HCT116 (cell line): ENCODE measurements at regions not wholly inside any gene's neighbourhood (a gene's known extent, or its start where the extent isn't known, plus 50 kb on each side); places are given as distances from the start of the nearest gene placed in this dataset.

Experiments
- ATAC-seq: fragments of 200-7000 bp; cut with Tn5 transposase; 2 replicates; pipeline ENCODE4 v1.9.1; 2020; ENCODE audit warnings: mild to moderate bottlenecking, moderate library complexity
- BruUV-seq: library from RNA; stranded (reverse); fragments of 400-500 nt; replicated peaks from 2 replicates; lab custom pipeline; 2021; lab: Mats Ljungman, UMichigan
- CTCF ChIA-PET: fragments of 300-600 bp; sonication (Branson Sonifier 250); formaldehyde crosslinking; loops from one replicate; lab custom pipeline; 2021; ENCODE audit warnings: antibody characterized with exemption; lab: Charles Lee
- POLR2A ChIA-PET: fragments of 300-600, 350-600 bp; sonication (Branson Sonifier 250); formaldehyde crosslinking; loops from one replicate; lab custom pipeline; 2021; ENCODE audit warnings: antibody characterized with exemption; lab: Charles Lee
- RAD21 ChIA-PET, 2 experiments: fragments of 300-600 bp; sonication (Branson Sonifier 250); formaldehyde crosslinking; loops; one replicate each; lab custom pipeline; 2023; ENCODE audit warnings: low total read pairs in 2 of 2; ENCODE audit not compliant: uncharacterized antibody in 2 of 2, unreplicated experiment in 2 of 2, low non-redundant PET in 1 of 2; lab: Charles Lee
- DNase-seq: peaks from one replicate; pipeline ENCODE4 v3.0.0-alpha.2; 2010; ENCODE audit warnings: low read depth, low spot score
- H2AFZ ChIP-seq: fragments of 200-600 bp; shearing (Covaris generic), sonication (generic); 2 replicates; pipeline ENCODE4 v1.6.1; 2017; ENCODE audit warnings: low read depth, mixed run types, mixed read lengths, antibody characterized with exemption, low read length; ENCODE audit not compliant: poor library complexity, severe bottlenecking
- H3K27ac ChIP-seq: 2 replicates; pipeline ENCODE4 v1.5.1; 2012; ENCODE audit warnings: low read depth, low read length
- H3K27me3 ChIP-seq: fragments of 200-600 bp; sonication (generic); 2 replicates; pipeline ENCODE4 v1.6.1; 2016; ENCODE audit warnings: mixed run types, low read length, mixed read lengths; ENCODE audit not compliant: insufficient read depth
- H3K36me3 ChIP-seq, 2 experiments: fragments of 200-500 bp in 1 of 2; fragments of 200-600 bp in 1 of 2; sonication (Bioruptor generic) in 1 of 2; sonication (generic) in 1 of 2; 2 replicates each; pipeline versions ENCODE4 v1.5.1 to v1.6.1; 2014 to 2016; ENCODE audit warnings: low read length in 2 of 2, inconsistent platforms in 1 of 2, mixed read lengths in 1 of 2, mixed run types in 1 of 2; ENCODE audit not compliant: insufficient read depth in 2 of 2, control insufficient read depth in 1 of 2
- H3K4me1 ChIP-seq, 2 experiments: fragments of 200-600 bp in 1 of 2; sonication (generic) in 1 of 2; 2 replicates each; pipeline versions ENCODE4 v1.5.1 to v1.6.1; 2012 to 2017; ENCODE audit warnings: low read length in 2 of 2, inconsistent platforms in 1 of 2, mild to moderate bottlenecking in 1 of 2, mixed read lengths in 1 of 2, mixed run types in 1 of 2, moderate library complexity in 1 of 2; ENCODE audit not compliant: insufficient read depth in 2 of 2, control insufficient read depth in 1 of 2
- H3K4me2 ChIP-seq: fragments of 200-600 bp; sonication (generic); 2 replicates; pipeline ENCODE4 v1.6.1; 2017; ENCODE audit warnings: mixed run types, low read length, mixed read lengths
- H3K4me3 ChIP-seq, 2 experiments: fragments of 200-600 bp in 1 of 2; sonication (generic) in 1 of 2; replicated peaks in 1 of 2; 2 replicates each; pipeline ENCODE4 v1.5.1; 2011 to 2016; ENCODE audit warnings: low read length in 2 of 2, control low read depth in 1 of 2, low read depth in 1 of 2, mild to moderate bottlenecking in 1 of 2, mixed read lengths in 1 of 2, mixed run types in 1 of 2
- H3K79me2 ChIP-seq: fragments of 200-600 bp; sonication (generic); 2 replicates; pipeline ENCODE4 v1.6.1; 2017; ENCODE audit warnings: mild to moderate bottlenecking, mixed run types, low read length, moderate library complexity, mixed read lengths; ENCODE audit not compliant: insufficient read depth
- H3K9ac ChIP-seq: fragments of 200-600 bp; sonication (generic); 2 replicates; pipeline ENCODE4 v1.6.1; 2016; ENCODE audit warnings: low read length, mixed read lengths
- H3K9me2 ChIP-seq: fragments of 200-600 bp; sonication (generic), shearing (Covaris generic); 2 replicates; pipeline ENCODE4 v1.6.1; 2017; ENCODE audit warnings: mixed run types, mild to moderate bottlenecking, moderate library complexity; ENCODE audit not compliant: insufficient read depth
- H3K9me3 ChIP-seq, 2 experiments: fragments of 200-500 bp in 1 of 2; fragments of 200-600 bp in 1 of 2; sonication (Bioruptor generic) in 1 of 2; sonication (generic) in 1 of 2; 2 replicates each; pipeline ENCODE4 v1.6.1; 2014 to 2017; ENCODE audit warnings: low read length in 2 of 2, mixed read lengths in 2 of 2, inconsistent platforms in 1 of 2, low read depth in 1 of 2, mild to moderate bottlenecking in 1 of 2, mixed run types in 1 of 2, moderate library complexity in 1 of 2; ENCODE audit not compliant: control insufficient read depth in 1 of 2, insufficient read depth in 1 of 2
- H4K20me1 ChIP-seq: fragments of 200-600 bp; sonication (generic), shearing (Covaris generic); 2 replicates; pipeline ENCODE4 v1.6.1; 2017; ENCODE audit warnings: mixed run types, mild to moderate bottlenecking, moderate library complexity; ENCODE audit not compliant: insufficient read depth
- CBX3 ChIP-seq: IDR thresholded peaks from 2 replicates; pipeline ENCODE4 v1.6.1; 2012; ENCODE audit warnings: low read depth
- CEBPB ChIP-seq: IDR thresholded peaks from 2 replicates; pipeline ENCODE4 v1.6.1; 2012; ENCODE audit warnings: low read depth
- EZH2 ChIP-seq: fragments of 200-600 bp; sonication (generic); IDR thresholded peaks from 2 replicates; pipeline ENCODE4 v1.6.1; 2017; ENCODE audit warnings: antibody characterized with exemption, mixed run types
- FOSL1 ChIP-seq: IDR thresholded peaks from 2 replicates; pipeline ENCODE4 v1.6.1; 2012; ENCODE audit warnings: low read depth
- JUND ChIP-seq: IDR thresholded peaks from 2 replicates; pipeline ENCODE4 v1.6.1; 2012
- POLR2AphosphoS5 ChIP-seq: IDR thresholded peaks from 2 replicates; pipeline ENCODE4 v1.6.1; 2011; ENCODE audit warnings: mild to moderate bottlenecking, low read depth, low read length, moderate library complexity
- SIN3A ChIP-seq: IDR thresholded peaks from 2 replicates; pipeline ENCODE4 v1.6.1; 2012; ENCODE audit warnings: low read depth
- SP1 ChIP-seq: IDR thresholded peaks from 2 replicates; pipeline ENCODE4 v1.6.1; 2012; ENCODE audit warnings: low read depth
- TCF7L2 ChIP-seq: IDR thresholded peaks from 2 replicates; pipeline ENCODE4 v1.7.0; 2011; ENCODE audit warnings: borderline replicate concordance, inconsistent platforms; ENCODE audit not compliant: insufficient read depth, insufficient read length; ENCODE audit errors: extremely low read depth
- YY1 ChIP-seq: IDR thresholded peaks from 2 replicates; pipeline ENCODE4 v1.6.1; 2011; ENCODE audit warnings: low read length, low read depth, moderate library complexity, mild to moderate bottlenecking; ENCODE audit not compliant: insufficient replicate concordance; ENCODE audit errors: extremely low read depth
- ZNF274 ChIP-seq: fragments of 200-500 bp; sonication (Bioruptor generic); IDR thresholded peaks from 2 replicates; pipeline ENCODE4 v1.6.1; 2014; ENCODE audit warnings: mild to moderate bottlenecking, low read depth, low read length, inconsistent platforms
- intact Hi-C: fragments of 100-400 bp; cut with micrococcal nuclease; formaldehyde crosslinking; loops from 2 replicates; pipeline ENCODE4 v1.10.0; 2022
- TF ChIP-seq, protein P1 (sequence below): IDR thresholded peaks from 2 replicates; pipeline ENCODE4 v1.6.1; 2012; ENCODE audit warnings: low read depth
- TF ChIP-seq, protein P2 (sequence below), 3 experiments: fragments of 200-600 bp in 1 of 3; sonication (generic) in 1 of 3; IDR thresholded peaks in 2 of 3; conservative IDR thresholded peaks in 1 of 3; 2 replicates each; pipeline ENCODE4 v1.5.1; 2012 to 2017; ENCODE audit warnings: low read depth in 2 of 3, low read length in 2 of 3, antibody characterized with exemption in 1 of 3, borderline replicate concordance in 1 of 3, control low read depth in 1 of 3, mild to moderate bottlenecking in 1 of 3, mixed read lengths in 1 of 3, mixed run types in 1 of 3, moderate library complexity in 1 of 3; ENCODE audit not compliant: insufficient read depth in 1 of 3
- TF ChIP-seq, protein P3 (sequence below): IDR thresholded peaks from 2 replicates; pipeline ENCODE4 v1.6.1; 2011; ENCODE audit warnings: mild to moderate bottlenecking, low read length, moderate library complexity; ENCODE audit not compliant: insufficient replicate concordance; ENCODE audit errors: extremely low read depth

DNA sequence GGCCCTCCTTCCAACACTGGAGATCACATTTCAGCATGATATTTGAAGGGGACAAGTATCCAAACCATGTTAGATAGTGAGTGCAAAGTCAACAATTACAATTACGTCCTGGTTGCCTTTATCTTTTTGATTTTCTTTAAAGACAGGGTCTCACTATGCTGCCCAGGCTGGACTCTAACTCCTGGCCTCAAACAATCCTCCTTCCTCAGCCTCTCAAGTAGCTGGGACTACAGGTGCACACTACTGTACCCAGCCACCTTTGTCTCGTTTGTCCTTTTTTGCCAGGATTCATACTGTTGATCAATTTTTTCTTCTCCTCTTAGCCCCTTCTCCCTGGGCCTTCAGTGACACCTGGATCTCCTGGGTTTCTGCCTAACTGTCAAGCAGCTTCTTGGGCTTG is 240.5 kb upstream of the FANCL start:
- no TSS peak for BruUV-seq
- Histone ChIP-seq H3K4me3 (no peak overlapping the region), H3K9me3 (no peaks in the 10 kb centered on the region), H3K4me1 (no peaks in the 10 kb centered on the region), H3K4me2 (no peak overlapping the region), H3K9ac (no peak overlapping the region), H3K27ac (no peak overlapping the region), H3K27me3 (no peaks in the 10 kb centered on the region), H3K36me3 (no peaks in the 10 kb centered on the region), H4K20me1 (no peaks in the 10 kb centered on the region), H3K79me2 (no peaks in the 10 kb centered on the region), H2AFZ (no peak overlapping the region), H3K9me2 (no peaks in the 10 kb centered on the region)
- POLR2A ChIA-PET, result no interaction called here
- no peak for TF ChIP-seq CEBPB
- TF ChIP-seq FOSL1, result no peak
- no peak for TF ChIP-seq CBX3
- TF ChIP-seq POLR2AphosphoS5, result no peak
- DNase-seq, result no peak
- no peak for ATAC-seq
- RAD21 ChIA-PET, result no interaction called here
- intact Hi-C loops, result no loop called here
- CTCF ChIA-PET, result no interaction called here

DNA sequence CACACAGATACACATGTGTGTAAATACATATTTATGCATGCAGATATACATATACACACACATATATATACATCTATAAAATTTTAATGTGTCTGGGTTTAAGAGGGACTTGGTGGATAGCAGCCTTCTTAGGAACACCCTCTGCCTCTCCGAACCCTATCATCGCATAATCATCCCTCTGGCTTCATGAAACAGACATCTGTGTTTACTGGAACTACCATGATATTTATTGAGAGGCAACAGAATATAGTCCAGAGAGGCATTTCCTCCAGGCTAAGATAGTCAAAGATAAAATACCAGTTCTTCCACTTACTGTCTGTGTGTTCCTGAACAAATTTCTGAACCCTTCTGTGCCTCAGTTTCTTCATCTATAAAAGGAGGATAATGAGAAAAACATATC is 239.0 kb upstream of the FANCL start:
- H3K9me3 ChIP-seq, result no peaks in the 10 kb centered on the region
- no peak overlapping the region for H2AFZ ChIP-seq
- H3K4me2 ChIP-seq, result no peak overlapping the region
- no peak for ATAC-seq
- H4K20me1 ChIP-seq, result no peaks in the 10 kb centered on the region
- no peaks in the 10 kb centered on the region for H3K27me3 ChIP-seq
- H3K9ac ChIP-seq, result no peak overlapping the region
- ChIA-PET RAD21 (no interaction called here), CTCF (no interaction called here), POLR2A (no interaction called here)
- no peaks in the 10 kb centered on the region for H3K9me2 ChIP-seq
- BruUV-seq, result no TSS peak
- intact Hi-C loops, result no loop called here
- no peaks in the 10 kb centered on the region for H3K4me1 ChIP-seq
- no peak for DNase-seq
- H3K36me3 ChIP-seq, result no peaks in the 10 kb centered on the region
- no peak overlapping the region for H3K27ac ChIP-seq
- H3K4me3 ChIP-seq, result no peak overlapping the region
- H3K79me2 ChIP-seq, result no peaks in the 10 kb centered on the region
- TF ChIP-seq EZH2 (no peak), JUND (no peak), ZNF274 (no peak), SIN3A (no peak), TCF7L2 (no peak), YY1 (no peak), CBX3 (no peak), SP1 (no peak)
- TF ChIP-seq, protein P1, sequence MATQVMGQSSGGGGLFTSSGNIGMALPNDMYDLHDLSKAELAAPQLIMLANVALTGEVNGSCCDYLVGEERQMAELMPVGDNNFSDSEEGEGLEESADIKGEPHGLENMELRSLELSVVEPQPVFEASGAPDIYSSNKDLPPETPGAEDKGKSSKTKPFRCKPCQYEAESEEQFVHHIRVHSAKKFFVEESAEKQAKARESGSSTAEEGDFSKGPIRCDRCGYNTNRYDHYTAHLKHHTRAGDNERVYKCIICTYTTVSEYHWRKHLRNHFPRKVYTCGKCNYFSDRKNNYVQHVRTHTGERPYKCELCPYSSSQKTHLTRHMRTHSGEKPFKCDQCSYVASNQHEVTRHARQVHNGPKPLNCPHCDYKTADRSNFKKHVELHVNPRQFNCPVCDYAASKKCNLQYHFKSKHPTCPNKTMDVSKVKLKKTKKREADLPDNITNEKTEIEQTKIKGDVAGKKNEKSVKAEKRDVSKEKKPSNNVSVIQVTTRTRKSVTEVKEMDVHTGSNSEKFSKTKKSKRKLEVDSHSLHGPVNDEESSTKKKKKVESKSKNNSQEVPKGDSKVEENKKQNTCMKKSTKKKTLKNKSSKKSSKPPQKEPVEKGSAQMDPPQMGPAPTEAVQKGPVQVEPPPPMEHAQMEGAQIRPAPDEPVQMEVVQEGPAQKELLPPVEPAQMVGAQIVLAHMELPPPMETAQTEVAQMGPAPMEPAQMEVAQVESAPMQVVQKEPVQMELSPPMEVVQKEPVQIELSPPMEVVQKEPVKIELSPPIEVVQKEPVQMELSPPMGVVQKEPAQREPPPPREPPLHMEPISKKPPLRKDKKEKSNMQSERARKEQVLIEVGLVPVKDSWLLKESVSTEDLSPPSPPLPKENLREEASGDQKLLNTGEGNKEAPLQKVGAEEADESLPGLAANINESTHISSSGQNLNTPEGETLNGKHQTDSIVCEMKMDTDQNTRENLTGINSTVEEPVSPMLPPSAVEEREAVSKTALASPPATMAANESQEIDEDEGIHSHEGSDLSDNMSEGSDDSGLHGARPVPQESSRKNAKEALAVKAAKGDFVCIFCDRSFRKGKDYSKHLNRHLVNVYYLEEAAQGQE, result no peak
- TF ChIP-seq, protein P2, sequence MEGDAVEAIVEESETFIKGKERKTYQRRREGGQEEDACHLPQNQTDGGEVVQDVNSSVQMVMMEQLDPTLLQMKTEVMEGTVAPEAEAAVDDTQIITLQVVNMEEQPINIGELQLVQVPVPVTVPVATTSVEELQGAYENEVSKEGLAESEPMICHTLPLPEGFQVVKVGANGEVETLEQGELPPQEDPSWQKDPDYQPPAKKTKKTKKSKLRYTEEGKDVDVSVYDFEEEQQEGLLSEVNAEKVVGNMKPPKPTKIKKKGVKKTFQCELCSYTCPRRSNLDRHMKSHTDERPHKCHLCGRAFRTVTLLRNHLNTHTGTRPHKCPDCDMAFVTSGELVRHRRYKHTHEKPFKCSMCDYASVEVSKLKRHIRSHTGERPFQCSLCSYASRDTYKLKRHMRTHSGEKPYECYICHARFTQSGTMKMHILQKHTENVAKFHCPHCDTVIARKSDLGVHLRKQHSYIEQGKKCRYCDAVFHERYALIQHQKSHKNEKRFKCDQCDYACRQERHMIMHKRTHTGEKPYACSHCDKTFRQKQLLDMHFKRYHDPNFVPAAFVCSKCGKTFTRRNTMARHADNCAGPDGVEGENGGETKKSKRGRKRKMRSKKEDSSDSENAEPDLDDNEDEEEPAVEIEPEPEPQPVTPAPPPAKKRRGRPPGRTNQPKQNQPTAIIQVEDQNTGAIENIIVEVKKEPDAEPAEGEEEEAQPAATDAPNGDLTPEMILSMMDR (IDR thresholded peaks at IDR 0.05 in 2 of 3, conservative IDR thresholded peaks at IDR 0.05 in 1 of 3; ENCODE audit: borderline replicate concordance in 1 of 3, insufficient read depth in 1 of 3, low read depth in 2 of 3, low read length in 2 of 3), result no peak
- TF ChIP-seq, protein P3, sequence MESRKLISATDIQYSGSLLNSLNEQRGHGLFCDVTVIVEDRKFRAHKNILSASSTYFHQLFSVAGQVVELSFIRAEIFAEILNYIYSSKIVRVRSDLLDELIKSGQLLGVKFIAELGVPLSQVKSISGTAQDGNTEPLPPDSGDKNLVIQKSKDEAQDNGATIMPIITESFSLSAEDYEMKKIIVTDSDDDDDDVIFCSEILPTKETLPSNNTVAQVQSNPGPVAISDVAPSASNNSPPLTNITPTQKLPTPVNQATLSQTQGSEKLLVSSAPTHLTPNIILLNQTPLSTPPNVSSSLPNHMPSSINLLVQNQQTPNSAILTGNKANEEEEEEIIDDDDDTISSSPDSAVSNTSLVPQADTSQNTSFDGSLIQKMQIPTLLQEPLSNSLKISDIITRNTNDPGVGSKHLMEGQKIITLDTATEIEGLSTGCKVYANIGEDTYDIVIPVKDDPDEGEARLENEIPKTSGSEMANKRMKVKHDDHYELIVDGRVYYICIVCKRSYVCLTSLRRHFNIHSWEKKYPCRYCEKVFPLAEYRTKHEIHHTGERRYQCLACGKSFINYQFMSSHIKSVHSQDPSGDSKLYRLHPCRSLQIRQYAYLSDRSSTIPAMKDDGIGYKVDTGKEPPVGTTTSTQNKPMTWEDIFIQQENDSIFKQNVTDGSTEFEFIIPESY, result no peak
